GM19467 (cell line): ENCODE measurements at regions not wholly inside any gene's neighbourhood (a gene's known extent, or its start where the extent isn't known, plus 50 kb on each side); places are given as distances from the start of the nearest gene placed in this dataset.

Source experiments
- ATAC-seq: cut with Tn5 transposase; IDR thresholded peaks from one replicate; pipeline ENCODE4 v1.9.1; 2021; ENCODE audit warnings: mild to moderate bottlenecking, moderate library complexity; ENCODE audit not compliant: unreplicated experiment

- ATAC-seq = no peak
Measured at GRCh38 chr16:13545271-13545670, 374.7 kb upstream of the ERCC4 start.

- ATAC-seq = no peak
Measured at GRCh38 chr16:13550254-13550653, 369.7 kb upstream of the ERCC4 start.

DNA sequence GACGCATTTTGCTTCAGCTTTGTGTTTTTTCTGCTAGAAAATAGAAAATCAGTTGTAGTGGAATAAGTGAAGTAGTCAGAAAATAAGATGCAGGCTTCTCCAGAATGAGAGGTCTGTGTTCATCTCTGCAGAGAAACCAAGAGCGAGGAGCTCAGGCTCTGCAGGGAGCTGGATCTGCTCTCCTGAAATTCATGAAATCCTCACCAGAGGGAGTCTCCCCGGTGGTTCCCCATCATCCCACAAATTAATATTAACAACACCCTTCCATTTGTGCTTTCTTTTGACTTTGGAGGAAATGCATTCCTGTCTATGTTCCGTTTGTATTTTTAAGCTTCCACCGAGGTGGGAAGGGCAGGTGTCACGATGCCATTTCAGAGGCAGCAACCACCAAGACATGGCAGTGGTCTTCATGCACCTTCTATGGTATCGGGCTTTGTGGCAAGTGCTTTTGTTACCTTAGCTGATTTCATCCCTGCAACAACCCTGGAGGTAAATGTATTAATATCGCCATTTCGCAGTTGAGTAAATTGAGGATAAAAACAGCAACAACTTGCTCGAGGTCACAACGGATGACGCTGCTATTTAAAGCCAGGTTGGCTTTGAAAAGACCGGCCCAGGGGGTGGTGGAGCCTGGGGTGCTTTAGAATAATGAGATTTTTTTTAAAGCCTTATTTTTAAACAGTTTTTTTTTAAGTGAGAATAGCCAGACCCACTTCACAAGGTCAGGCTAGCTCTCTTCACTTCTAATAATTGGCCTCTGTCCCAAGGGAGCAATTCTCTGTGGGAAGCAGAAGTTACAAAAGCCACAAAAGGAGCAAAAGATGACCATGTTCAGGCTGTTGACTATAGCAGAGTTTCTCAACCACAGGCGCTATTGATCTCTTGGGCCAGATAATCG lies 367.6 kb upstream of the ERCC4 start:
- ATAC-seq = no peak

DNA sequence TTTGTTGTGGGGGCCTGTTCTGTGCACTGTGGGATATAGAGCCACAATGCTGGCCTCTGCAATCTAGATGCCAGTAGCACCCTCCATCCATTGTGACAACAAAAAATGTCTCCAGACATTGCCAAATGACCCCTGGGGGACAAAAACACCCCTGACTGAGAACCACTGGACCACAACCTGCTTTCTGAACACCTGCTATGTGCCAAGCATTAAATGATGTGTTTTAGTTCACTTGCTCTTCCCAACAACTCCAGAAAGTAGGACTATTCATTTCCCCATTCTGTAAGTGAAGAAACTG lies 367.0 kb upstream of the ERCC4 start:
- ATAC-seq = no peak

DNA sequence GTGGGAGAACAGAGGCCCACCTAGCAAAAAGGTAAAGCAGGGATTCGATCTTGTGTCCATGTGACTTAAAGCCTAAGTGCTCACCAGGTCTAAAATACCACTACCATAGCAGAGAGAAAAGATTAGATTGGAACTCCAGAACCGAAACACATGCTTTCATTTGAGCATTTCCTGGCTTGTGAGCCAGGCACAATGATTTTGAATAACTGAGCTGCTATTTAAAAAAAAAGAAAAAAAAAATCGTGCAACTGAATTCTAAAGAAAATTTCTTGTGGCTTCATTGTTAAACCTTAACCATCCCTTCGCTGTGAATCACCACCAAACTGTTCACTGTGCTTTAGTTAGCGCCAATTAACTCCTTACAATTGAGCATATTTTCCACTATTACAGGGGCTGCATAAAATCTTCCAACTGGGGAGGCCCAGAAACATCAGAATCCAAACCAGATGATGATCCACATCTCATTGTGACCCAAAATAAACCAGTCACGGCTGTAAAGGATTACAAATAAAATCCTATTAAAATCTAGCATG lies 366.4 kb upstream of the ERCC4 start:
- no peak for ATAC-seq

DNA sequence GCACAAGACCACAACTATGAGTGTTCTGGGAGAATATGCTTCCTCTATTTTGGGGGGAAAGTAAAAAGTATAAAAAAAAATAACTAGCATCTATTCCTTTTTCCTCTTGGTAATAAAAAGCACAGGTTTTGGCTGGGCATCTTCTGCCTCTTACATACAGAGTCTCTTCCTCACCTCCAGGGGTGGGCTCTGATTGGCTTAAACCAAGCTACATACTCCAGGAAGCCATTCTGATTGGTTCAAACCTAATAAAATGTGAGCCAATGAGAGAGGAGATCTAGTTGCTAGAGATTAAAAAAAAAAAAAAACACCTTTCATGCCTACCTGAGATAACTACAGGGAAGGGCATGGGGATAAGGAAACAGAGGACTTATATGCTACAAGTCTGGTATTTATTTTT lies 365.9 kb upstream of the ERCC4 start:
- no peak for ATAC-seq

- no peak for ATAC-seq
Measured at GRCh38 chr16:13554643-13555042, 365.3 kb upstream of the ERCC4 start.

DNA sequence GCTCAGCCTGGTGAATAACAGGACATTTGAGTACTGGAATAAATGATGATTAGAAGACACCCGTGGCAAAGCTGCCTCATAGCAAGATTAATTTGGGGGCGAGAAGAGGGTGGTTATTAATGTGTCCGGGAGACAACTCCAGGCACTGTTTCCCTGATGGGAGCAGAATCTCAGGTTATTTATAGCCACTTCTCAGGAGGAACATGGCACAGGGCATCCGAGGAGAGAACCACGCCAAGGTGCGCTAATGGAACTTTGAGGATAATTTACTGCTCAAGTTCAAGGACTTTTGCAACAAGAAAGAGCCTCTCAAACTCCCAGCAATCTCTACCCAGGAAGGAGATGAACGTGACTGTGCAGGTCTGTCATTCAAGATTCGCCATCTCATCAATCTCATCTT lies 362.5 kb upstream of the ERCC4 start:
- ATAC-seq = no peak

DNA sequence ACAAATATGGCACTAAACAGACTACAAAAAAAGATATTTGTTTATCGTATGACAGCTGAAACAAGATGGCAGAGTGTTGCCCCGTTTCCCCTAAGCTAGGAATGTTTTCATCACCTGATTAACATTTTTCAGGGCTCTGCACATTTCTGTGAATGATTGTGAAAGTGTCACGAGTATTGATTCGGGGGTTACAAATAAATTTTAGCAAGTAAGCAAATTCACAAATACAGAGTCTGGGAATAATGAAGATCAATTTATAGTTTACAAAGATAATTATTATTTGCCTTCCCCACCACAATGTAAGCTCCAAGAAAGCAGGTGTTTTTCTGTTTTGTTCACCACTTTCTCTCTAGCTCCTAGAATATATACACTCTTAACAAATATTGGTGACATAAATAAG lies 361.2 kb upstream of the ERCC4 start:
- ATAC-seq = no peak

- no peak for ATAC-seq
Measured at GRCh38 chr16:13559624-13560023, 360.3 kb upstream of the ERCC4 start.

GRCh38 chr16:13560151-13560550 lies 359.8 kb upstream of the ERCC4 start:
- no peak for ATAC-seq

- ATAC-seq = no peak
Measured at GRCh38 chr16:13561291-13562070, 358.5 kb upstream of the ERCC4 start.

DNA sequence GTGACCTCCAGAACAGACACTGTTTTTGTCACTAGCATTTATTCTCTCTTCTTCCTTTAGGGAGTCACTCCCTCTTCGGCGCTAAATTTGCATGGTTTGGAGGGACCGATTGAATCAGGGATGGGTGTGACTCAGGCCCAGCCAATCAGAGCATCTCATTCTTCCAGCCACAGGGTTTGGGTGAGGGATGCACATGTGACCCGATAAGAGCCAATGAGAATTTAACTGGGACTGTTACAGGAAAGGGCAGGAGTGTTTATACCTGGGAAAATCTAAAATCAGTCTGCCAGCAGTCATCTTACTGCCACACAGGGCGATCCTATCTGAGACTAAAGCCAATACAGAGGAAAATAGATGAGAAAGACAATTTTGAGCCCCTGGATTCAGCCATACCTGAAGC lies 351.2 kb upstream of the ERCC4 start:
- no peak for ATAC-seq

- ATAC-seq = no peak
Measured at GRCh38 chr16:13569986-13570385, 350.0 kb upstream of the ERCC4 start.

DNA sequence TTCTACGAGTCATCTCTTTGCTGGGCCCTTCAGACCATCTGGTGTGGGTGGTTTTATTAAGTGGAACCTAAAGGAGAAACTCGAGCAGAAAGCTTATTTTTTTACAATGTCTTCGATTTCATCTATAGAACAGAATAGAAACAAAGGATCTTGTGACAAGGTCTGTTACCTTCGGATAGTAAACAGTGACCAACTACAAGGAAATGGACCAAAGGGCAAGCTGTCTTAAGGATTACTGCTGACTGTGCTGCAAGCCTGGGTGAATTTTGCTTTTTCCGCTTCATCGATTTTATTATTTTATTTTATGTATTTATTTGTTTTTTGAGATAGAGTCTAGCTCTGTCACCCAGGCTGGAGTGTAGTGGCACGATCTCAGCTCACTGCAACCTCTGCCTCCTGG lies 348.9 kb upstream of the ERCC4 start:
- ATAC-seq = no peak

DNA sequence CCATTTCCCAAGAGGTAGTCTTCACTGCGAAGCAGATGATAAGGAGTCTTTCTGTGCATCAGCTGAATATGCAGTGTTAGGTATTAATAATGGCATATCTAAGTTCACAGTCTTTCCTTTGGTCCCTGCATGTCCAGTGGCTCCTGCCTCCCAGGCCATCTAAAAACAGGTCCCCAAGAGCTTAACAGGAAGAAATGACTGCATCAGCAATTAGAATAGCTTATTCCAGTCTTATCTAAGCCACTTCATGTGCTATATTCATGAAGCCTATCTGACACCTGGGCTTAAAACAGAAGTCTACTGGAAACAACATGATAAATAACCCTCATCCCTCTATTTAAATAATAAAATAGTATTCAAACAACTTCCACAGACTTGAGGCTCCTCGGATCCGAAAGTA lies 346.1 kb upstream of the ERCC4 start:
- ATAC-seq = no peak

DNA sequence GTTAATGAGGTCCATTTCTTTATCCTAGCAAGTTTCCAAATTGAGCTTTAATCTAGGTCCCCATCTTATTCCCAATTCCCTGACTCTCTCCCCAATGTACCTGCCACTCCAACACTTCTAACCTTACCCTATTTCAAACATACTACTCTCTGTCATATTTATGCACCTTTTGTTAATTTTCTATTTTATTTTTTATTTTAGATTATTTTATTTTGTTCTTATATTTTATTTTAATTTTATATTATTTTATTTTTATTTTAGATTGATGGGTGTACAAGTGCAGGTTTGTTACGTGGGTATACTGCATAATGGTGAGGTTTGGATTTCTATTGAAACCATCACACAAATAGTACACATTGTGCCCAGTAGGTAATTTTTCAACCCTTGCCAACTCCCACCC lies 333.9 kb upstream of the ERCC4 start:
- no peak for ATAC-seq

DNA sequence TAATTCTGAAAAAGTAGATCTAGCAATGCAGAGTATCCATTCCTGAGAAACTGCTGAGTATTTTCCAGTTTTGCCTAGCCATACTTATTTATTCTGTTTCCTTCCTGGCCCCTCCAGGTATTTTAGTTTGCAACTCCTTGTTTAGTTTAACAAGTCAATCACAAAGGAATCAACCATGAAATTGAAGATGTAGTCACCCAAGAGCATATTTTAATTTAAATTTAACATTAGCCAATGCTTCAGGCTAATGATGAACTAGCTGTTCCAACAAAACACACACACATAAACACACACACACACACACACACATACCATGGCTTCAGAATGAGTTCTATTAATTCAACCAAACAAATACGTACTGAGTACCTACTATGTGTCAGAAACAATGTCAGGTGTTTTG lies 332.8 kb upstream of the ERCC4 start:
- no peak for ATAC-seq

GRCh38 chr16:13594823-13595222 lies 325.1 kb upstream of the ERCC4 start:
- ATAC-seq = no peak

DNA sequence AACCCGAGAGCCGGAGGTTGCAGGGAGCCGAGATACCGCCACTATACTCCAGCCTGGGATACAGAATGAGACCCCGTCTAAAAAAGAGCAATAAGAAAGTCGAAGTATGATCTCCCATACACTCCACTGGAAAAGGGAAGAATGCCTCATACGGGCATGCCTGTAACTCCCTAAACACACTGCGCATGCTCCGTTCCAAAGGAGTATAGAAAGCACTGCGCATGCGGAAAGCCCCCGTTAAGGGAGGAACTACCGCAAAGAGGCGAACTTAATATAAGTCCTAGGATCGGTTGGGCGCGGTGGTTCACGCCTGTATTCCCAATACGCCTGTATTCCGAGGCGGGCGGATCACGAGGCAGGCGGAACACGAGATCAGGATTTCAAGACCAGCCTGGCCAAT lies 313.1 kb upstream of the ERCC4 start:
- no peak for ATAC-seq

DNA sequence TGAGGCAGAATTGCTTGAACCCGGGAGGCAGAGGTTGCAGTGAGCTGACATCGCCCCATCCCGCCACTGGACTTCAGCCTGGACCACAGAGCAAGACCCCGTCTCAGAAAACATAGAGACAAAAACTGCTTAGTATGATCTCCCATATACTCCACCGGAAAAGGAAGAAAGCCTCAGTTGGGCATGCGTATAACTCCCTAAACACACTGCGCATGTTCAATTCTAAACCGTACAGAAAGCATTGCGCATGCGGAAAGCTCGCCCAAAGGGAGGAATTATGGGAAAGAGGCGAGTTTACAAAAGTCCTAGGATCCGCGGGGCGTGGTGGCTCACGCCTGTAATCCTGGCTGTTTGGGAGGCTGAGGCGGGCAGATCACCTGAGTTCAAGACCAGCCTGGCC lies 312.7 kb upstream of the ERCC4 start:
- ATAC-seq = no peak

- ATAC-seq = no peak
Measured at GRCh38 chr16:13611596-13611995, 308.4 kb upstream of the ERCC4 start.
